ENCODE measurements at regions not wholly inside any gene's neighbourhood (a gene's known extent, or its start where the extent isn't known, plus 50 kb on each side); places are given as distances from the start of the nearest gene placed in this dataset.

- TF ChIP-seq CTCF (IDR thresholded peaks at IDR 0.05; ENCODE audit: control insufficient read depth, insufficient read depth, low read depth, low read length, missing control alignments), result no peak
- no peak for DNase-seq (ENCODE audit: low read depth)
- no peak overlapping the region for H3K4me3 ChIP-seq (ENCODE audit: control insufficient read depth, low read depth, low read length)
Measured at GRCh38 chr11:134749040-134749839, 337.2 kb upstream of the B3GAT1 start.

- DNase-seq (ENCODE audit: low read depth), result no peak
- H3K4me3 ChIP-seq (ENCODE audit: control insufficient read depth, low read depth, low read length), result no peak overlapping the region
- TF ChIP-seq CTCF (IDR thresholded peaks at IDR 0.05; ENCODE audit: control insufficient read depth, insufficient read depth, low read depth, low read length, missing control alignments), result no peak
Measured at GRCh38 chr11:134746609-134747008, 334.6 kb upstream of the B3GAT1 start.

- no peak overlapping the region for H3K4me3 ChIP-seq (ENCODE audit: control insufficient read depth, low read depth, low read length)
- TF ChIP-seq CTCF (IDR thresholded peaks at IDR 0.05; ENCODE audit: control insufficient read depth, insufficient read depth, low read depth, low read length, missing control alignments), result no peak
- no peak for DNase-seq (ENCODE audit: low read depth)
Measured at GRCh38 chr11:134745456-134745855, 333.4 kb upstream of the B3GAT1 start.

GRCh38 chr11:134743820-134744195 lies 331.8 kb upstream of the B3GAT1 start:
- no peak for DNase-seq (ENCODE audit: low read depth)
- no peak for TF ChIP-seq CTCF (IDR thresholded peaks at IDR 0.05; ENCODE audit: control insufficient read depth, insufficient read depth, low read depth, low read length, missing control alignments)
- H3K4me3 ChIP-seq (ENCODE audit: control insufficient read depth, low read depth, low read length), result no peak overlapping the region

GRCh38 chr11:134742956-134743819 lies 331.1 kb upstream of the B3GAT1 start:
- no peak overlapping the region for H3K4me3 ChIP-seq (ENCODE audit: control insufficient read depth, low read depth, low read length)
- no peak for TF ChIP-seq CTCF (IDR thresholded peaks at IDR 0.05; ENCODE audit: control insufficient read depth, insufficient read depth, low read depth, low read length, missing control alignments)
- no peak for DNase-seq (ENCODE audit: low read depth)

GRCh38 chr11:134742224-134742612 lies 330.2 kb upstream of the B3GAT1 start:
- no peak for DNase-seq (ENCODE audit: low read depth)
- H3K4me3 ChIP-seq (ENCODE audit: control insufficient read depth, low read depth, low read length), result no peak overlapping the region
- TF ChIP-seq CTCF (IDR thresholded peaks at IDR 0.05; ENCODE audit: control insufficient read depth, insufficient read depth, low read depth, low read length, missing control alignments), result no peak

Data from AG09309 (cell line).